ENCODE measurements at regions not wholly inside any gene's neighbourhood (a gene's known extent, or its start where the extent isn't known, plus 50 kb on each side); places are given as distances from the start of the nearest gene placed in this dataset.

GRCh38 chr4:177229331-177229730 lies 80.3 kb upstream of the NEIL3 start:
- peaks cover 19% of the 10 kb centered on the region for H3K4me1 Mint-ChIP-seq
- H3K36me3 Mint-ChIP-seq: no peaks in the 10 kb centered on the region
- Histone ChIP-seq H3K4me1 (ENCODE audit: control insufficient read depth in 1 of 2, insufficient read depth in 2 of 2, low read length in 2 of 2) (no peaks in the 10 kb centered on the region), H3K27me3 (ENCODE audit: control insufficient read depth in 2 of 2, insufficient read depth in 2 of 2, low read length in 2 of 2) (no peaks in the 10 kb centered on the region), H3K79me2 (ENCODE audit: insufficient read depth, low read length) (no peaks in the 10 kb centered on the region), H3K27ac (ENCODE audit: low read depth in 1 of 2, low read length in 2 of 2) (no peak overlapping the region), H3K36me3 (replicated peaks in 1 of 2; ENCODE audit: control insufficient read depth in 1 of 2, insufficient read depth in 2 of 2, low read length in 2 of 2) (no peaks in the 10 kb centered on the region), H3K9ac (ENCODE audit: insufficient read depth, low read length, poor library complexity, severe bottlenecking) (no peak overlapping the region), H3K4me2 (replicated peaks; ENCODE audit: extremely low read depth, low read length, poor library complexity, severe bottlenecking) (peak overlapping the region; percentile 49), H3K9me3 (replicated peaks in 1 of 2; ENCODE audit: control insufficient read depth in 1 of 2, insufficient read depth in 1 of 2, low read length in 2 of 2) (no peaks in the 10 kb centered on the region), H4K20me1 (ENCODE audit: insufficient read depth, low read length) (no peaks in the 10 kb centered on the region), H2AFZ (ENCODE audit: insufficient read depth, low read depth, low read length, poor library complexity, severe bottlenecking) (peak overlapping the region; percentile 64), H3K4me3 (replicated peaks in 1 of 3; ENCODE audit: low read depth in 2 of 3, low read length in 3 of 3) (peak overlapping the region in 2 of 3 experiments; percentile 40 to 41)
- H3K4me3 Mint-ChIP-seq: peak overlapping the region; percentile 42 to 79
- DNase-seq: no peak
- WGBS (ENCODE audit: insufficient coverage): 20% methylated on average over 1 of the region's 7 CpGs
- no peak overlapping the region for H3K27ac Mint-ChIP-seq
- intact Hi-C loops (cut with micrococcal nuclease): no loop called here
- peaks cover 0 to 2% (median 0%) of the 10 kb centered on the region in 3 donors for H3K27me3 Mint-ChIP-seq (ENCODE audit: low read depth in 3 of 3)
- TF ChIP-seq CTCF (IDR thresholded peaks at IDR 0.05): no peak
- peaks cover 0 to 10% (median 3%) of the 10 kb centered on the region in 7 donors for H3K9me3 Mint-ChIP-seq

- Histone ChIP-seq H3K4me1 (ENCODE audit: control insufficient read depth in 1 of 2, insufficient read depth in 2 of 2, low read length in 2 of 2) (no peaks in the 10 kb centered on the region), H3K79me2 (ENCODE audit: insufficient read depth, low read length) (no peaks in the 10 kb centered on the region), H3K9me3 (replicated peaks in 1 of 2; ENCODE audit: control insufficient read depth in 1 of 2, insufficient read depth in 1 of 2, low read length in 2 of 2) (no peaks in the 10 kb centered on the region), H3K27me3 (ENCODE audit: control insufficient read depth in 2 of 2, insufficient read depth in 2 of 2, low read length in 2 of 2) (no peaks in the 10 kb centered on the region), H2AFZ (ENCODE audit: insufficient read depth, low read depth, low read length, poor library complexity, severe bottlenecking) (no peak overlapping the region), H3K36me3 (replicated peaks in 1 of 2; ENCODE audit: control insufficient read depth in 1 of 2, insufficient read depth in 2 of 2, low read length in 2 of 2) (no peaks in the 10 kb centered on the region), H3K4me2 (replicated peaks; ENCODE audit: extremely low read depth, low read length, poor library complexity, severe bottlenecking) (no peak overlapping the region), H3K4me3 (replicated peaks in 1 of 3; ENCODE audit: low read depth in 2 of 3, low read length in 3 of 3) (no peak overlapping the region), H4K20me1 (ENCODE audit: insufficient read depth, low read length) (no peaks in the 10 kb centered on the region), H3K27ac (ENCODE audit: low read depth in 1 of 2, low read length in 2 of 2) (no peak overlapping the region), H3K9ac (ENCODE audit: insufficient read depth, low read length, poor library complexity, severe bottlenecking) (no peak overlapping the region)
- intact Hi-C loops (cut with micrococcal nuclease): no loop called here
- no peak for DNase-seq
- Mint-ChIP-seq H3K4me3 (no peak overlapping the region), H3K4me1 (peaks cover 19% of the 10 kb centered on the region), H3K27ac (no peak overlapping the region), H3K9me3 (peaks cover 0 to 2% (median 0%) of the 10 kb centered on the region in 7 donors), H3K36me3 (no peaks in the 10 kb centered on the region), H3K27me3 (ENCODE audit: low read depth in 3 of 3) (peaks cover 0 to 2% (median 0%) of the 10 kb centered on the region in 3 donors)
- no peak for TF ChIP-seq CTCF (IDR thresholded peaks at IDR 0.05)
These were observed 77.2 kb upstream of the NEIL3 start for GRCh38 chr4:177232473-177232872.

All from CD14-positive monocyte (primary cell).